HFF-Myc (cell line): ENCODE measurements at regions not wholly inside any gene's neighbourhood (a gene's known extent, or its start where the extent isn't known, plus 50 kb on each side); places are given as distances from the start of the nearest gene placed in this dataset.
"Not testable (repeated sequence)": the region's sequence is repeated elsewhere in the genome, so short reads cannot be mapped to it uniquely, and the experiment has no call there.

ENCODE experiments used
- DNase-seq: peaks from one replicate; pipeline ENCODE4 v3.0.0-alpha.2; 2011; ENCODE audit warnings: low read depth; ENCODE audit errors: extremely low read depth
- H3K4me3 ChIP-seq: replicated peaks from 2 replicates; pipeline ENCODE4 v1.5.1; 2011; ENCODE audit warnings: low read depth, mild to moderate bottlenecking, control low read depth, low read length
- TF ChIP-seq, protein P1 (sequence below): IDR thresholded peaks from 2 replicates; pipeline ENCODE4 v1.5.1; 2012; ENCODE audit warnings: mild to moderate bottlenecking, low read depth, low read length, control low read depth; ENCODE audit errors: missing control alignments

DNA sequence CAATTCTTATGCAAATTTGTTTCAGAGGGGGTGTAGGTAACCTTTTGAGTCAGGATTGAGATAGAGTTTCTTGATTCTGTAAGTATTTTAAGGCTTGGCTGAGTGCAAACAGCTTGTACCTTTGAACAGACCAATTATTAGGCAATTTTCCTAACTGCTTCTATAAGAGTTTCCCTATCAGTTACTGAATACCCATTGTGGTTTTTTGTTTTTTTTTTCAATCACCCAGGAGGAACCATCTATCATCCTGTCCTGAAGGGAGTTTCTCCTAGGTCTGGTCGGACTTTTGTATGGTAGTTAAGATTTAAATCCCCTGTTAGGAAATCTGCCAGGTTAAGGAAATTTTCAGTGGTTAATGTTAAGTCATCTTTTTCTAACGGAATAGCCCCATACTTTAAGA lies 319.4 kb upstream of the SLC39A10 start:
- no peak overlapping the region for H3K4me3 ChIP-seq
- TF ChIP-seq, protein P1, sequence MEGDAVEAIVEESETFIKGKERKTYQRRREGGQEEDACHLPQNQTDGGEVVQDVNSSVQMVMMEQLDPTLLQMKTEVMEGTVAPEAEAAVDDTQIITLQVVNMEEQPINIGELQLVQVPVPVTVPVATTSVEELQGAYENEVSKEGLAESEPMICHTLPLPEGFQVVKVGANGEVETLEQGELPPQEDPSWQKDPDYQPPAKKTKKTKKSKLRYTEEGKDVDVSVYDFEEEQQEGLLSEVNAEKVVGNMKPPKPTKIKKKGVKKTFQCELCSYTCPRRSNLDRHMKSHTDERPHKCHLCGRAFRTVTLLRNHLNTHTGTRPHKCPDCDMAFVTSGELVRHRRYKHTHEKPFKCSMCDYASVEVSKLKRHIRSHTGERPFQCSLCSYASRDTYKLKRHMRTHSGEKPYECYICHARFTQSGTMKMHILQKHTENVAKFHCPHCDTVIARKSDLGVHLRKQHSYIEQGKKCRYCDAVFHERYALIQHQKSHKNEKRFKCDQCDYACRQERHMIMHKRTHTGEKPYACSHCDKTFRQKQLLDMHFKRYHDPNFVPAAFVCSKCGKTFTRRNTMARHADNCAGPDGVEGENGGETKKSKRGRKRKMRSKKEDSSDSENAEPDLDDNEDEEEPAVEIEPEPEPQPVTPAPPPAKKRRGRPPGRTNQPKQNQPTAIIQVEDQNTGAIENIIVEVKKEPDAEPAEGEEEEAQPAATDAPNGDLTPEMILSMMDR = no peak
- no peak for DNase-seq

- no peak for DNase-seq
- H3K4me3 ChIP-seq = no peak overlapping the region
- TF ChIP-seq, protein P1 = no peak
Measured at GRCh38 chr2:195333869-195334268, 323.2 kb upstream of the SLC39A10 start.

- H3K4me3 ChIP-seq = no peak overlapping the region
- TF ChIP-seq, protein P1 = no peak
- no peak for DNase-seq
Measured at GRCh38 chr2:195331966-195332365, 325.1 kb upstream of the SLC39A10 start.

- TF ChIP-seq, protein P1 = no peak
- H3K4me3 ChIP-seq = no peak overlapping the region
- DNase-seq = no peak
Measured at GRCh38 chr2:195331129-195331528, 325.9 kb upstream of the SLC39A10 start.

DNA sequence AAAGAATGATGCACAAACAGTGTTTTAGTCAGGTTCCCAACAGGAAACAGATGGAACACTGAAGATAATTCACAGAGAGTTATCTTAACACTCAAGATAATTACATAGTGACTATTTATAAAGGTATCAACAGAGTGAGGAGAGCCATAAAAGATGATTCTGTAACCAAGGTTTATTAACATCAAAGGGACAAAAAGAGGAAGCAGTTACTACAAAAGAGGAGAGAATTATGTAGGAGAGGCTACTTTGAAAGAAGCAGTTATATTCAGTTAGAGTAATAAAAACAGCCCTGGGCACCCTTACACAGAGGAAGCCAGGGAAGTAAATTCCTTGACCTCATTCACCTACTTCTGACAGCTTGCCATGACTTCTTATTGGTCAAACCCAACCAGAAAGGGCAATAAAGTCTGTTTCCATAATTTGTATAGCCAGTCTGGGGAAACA lies 326.5 kb upstream of the SLC39A10 start:
- TF ChIP-seq, protein P1 = no peak
- no peak for DNase-seq
- H3K4me3 ChIP-seq = no peak overlapping the region

GRCh38 chr2:195329784-195330183 lies 327.2 kb upstream of the SLC39A10 start:
- DNase-seq, H3K4me3 ChIP-seq: not testable (repeated sequence)

- DNase-seq = no peak
- TF ChIP-seq, protein P1 = no peak
- H3K4me3 ChIP-seq = no peak overlapping the region
Measured at GRCh38 chr2:195326537-195326936, 330.5 kb upstream of the SLC39A10 start.
